Right hindlimb (tissue), 1 donor: ENCODE measurements at regions not wholly inside any gene's neighbourhood (a gene's known extent, or its start where the extent isn't known, plus 50 kb on each side); places are given as distances from the start of the nearest gene placed in this dataset.
"Not testable (repeated sequence)": the region's sequence is repeated elsewhere in the genome, so short reads cannot be mapped to it uniquely, and the experiment has no call there.

Source experiments
- DNase-seq: peaks from one replicate; pipeline ENCODE4 v3.0.0-alpha.2; 2018

DNA sequence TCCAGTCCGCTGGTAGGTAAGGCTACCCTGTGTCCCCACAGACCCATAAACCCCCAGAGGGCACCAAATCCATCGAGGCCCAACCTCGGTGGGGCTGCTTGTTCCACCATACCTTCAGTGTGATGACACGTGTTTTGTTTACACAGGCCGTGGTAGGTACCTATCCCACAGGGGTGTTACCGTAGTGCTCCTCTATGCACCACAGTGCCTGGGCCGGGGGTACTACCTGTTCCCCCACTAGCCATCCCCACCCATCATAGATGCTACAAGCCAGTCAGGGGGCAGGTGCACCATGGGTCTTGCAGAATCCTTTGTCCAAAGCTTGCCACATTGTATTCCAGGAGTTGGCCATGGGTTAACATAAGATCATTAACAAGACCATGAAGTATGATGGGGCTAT, 796.2 kb downstream of the EFNA5 start:
- DNase-seq, result no peak

- DNase-seq, result no peak
Measured at GRCh38 chr5:106873568-106873967, 797.2 kb downstream of the EFNA5 start.

DNA sequence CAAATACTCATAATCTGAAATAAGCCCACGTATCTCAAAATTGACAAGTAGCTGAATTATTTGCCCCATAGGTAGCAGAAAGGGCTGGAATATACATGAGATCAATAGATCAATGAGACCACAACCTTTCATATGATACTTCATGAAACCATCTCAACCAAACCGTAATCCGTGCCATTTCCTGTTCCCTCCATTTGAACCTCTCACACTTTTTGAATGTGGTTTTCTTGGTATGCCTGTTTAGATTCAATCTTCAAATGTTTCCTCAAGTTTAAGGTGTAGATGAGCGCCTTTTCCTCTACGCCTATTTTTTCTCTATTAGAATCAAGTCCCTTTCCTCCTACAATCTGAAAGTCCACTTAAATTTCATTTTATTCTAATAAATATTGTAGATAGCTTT, 805.5 kb downstream of the EFNA5 start:
- no peak for DNase-seq

- DNase-seq, result no peak
Measured at GRCh38 chr5:106862450-106863193, 808.1 kb downstream of the EFNA5 start.

GRCh38 chr5:106860398-106861044, 810.2 kb downstream of the EFNA5 start:
- no peak for DNase-seq

DNA sequence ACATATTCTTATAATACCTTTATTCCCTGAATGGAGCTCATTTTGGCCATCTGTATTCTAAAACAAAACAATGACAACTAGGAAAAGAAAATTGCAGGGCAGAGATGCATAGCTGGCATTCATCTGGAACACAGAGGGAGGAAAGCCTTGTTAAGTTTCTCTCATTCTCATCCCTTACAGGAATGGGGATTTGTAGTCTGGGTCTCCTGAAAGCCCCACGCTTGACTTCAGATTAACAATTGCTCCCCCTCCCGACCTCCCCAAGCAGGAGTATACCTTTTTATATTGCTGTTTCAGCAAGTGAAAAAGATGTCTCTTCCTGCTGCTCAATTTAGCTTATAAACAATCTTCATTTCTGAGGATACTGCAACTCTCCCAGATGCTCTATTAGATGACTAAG, 812.1 kb downstream of the EFNA5 start:
- DNase-seq, result no peak

DNA sequence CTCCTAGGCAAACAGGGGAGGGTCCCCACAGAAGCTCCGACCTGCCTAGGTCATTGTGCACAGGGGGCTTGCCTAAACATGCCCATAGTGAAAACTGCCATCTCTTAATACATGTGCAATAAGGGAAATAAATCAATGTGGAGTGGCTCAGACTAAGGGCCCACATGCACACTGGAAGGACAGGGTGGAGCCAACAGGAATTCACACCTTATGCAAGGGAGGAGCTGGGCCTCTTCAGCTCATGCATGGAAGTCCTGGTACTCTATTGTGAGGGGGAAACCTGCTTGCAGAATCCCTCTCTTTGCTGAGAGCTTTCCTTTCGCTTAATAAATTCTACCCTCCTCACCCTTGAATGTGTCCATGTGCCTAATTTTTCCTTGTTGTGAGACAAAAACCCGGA, 815.8 kb downstream of the EFNA5 start:
- no peak for DNase-seq

DNA sequence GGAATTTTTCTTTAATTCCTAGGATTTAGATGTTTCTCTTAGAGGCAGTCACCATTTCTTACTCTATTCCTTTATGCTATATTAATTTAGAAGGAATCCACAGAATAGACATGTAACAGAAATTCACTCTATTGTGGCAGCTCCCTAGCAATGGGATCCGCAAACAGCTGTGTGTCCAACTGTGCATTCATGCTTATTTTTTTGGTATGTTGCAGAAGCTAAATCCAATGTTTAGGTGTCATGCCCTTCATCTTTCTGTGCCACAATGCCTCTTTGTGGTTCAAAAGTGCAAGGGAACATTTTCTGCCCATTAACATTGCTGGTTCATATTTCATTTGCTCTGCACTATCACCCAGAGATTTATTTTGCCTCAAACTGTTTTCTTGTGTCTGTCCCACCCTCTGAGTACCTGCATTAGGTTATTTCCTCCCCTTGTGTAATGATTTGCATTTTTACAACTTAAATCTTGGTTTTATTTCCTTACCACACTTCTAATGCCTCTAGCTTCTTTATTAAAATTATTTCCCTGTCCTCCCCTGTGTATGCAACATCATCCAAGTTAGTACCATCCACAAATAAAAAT, 816.5 kb downstream of the EFNA5 start:
- no peak for DNase-seq

GRCh38 chr5:106853266-106853665, 817.5 kb downstream of the EFNA5 start:
- no peak for DNase-seq

DNA sequence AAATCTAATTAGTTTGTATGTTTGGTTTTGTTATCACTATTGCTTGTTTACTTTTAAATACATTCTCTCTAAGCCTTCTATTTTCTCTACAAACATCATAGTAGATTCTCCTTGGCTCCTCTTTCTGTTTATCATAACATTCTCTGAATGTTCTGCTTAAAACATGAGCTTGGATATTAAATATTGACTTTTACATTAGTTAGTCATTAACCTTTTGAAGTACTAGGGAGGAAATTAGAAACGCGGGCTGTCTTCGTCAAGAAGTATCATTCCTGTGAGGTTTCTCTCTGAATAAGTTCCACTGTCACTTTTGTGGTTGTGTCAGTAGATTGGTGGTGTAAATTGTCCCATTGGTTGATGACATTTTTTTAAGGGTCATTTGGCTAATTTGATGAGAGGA, 821.5 kb downstream of the EFNA5 start:
- DNase-seq, result no peak

GRCh38 chr5:106843812-106844416, 826.8 kb downstream of the EFNA5 start:
- DNase-seq, result no peak

GRCh38 chr5:106833517-106833916, 837.2 kb downstream of the EFNA5 start:
- no peak for DNase-seq

- DNase-seq, result no peak
Measured at GRCh38 chr5:106827061-106827460, 843.7 kb downstream of the EFNA5 start.

GRCh38 chr5:106825374-106825773, 845.4 kb downstream of the EFNA5 start:
- DNase-seq, result no peak

- DNase-seq, result no peak
Measured at GRCh38 chr5:106822851-106823250, 847.9 kb downstream of the EFNA5 start.

- DNase-seq, result no peak
Measured at GRCh38 chr5:106818552-106818951, 852.2 kb downstream of the EFNA5 start.

DNA sequence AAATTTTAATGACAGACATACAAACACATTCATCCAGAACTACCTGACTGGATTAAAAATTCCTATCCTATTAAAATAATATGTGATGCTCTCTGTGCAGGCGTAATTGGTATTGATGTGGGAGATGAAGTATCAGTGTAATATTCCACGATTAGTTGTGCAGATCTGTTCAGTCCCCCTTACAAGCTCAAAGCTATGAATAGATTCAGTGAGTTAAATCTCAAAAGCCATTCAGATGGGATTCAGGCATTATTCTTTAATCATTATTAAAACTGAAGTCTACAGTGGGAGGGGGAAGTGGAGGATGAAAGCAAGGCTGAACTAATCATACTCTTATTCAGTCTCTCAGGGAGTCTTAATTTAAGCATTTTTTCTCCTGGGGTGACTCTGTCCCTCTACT, 855.8 kb downstream of the EFNA5 start:
- no peak for DNase-seq

DNA sequence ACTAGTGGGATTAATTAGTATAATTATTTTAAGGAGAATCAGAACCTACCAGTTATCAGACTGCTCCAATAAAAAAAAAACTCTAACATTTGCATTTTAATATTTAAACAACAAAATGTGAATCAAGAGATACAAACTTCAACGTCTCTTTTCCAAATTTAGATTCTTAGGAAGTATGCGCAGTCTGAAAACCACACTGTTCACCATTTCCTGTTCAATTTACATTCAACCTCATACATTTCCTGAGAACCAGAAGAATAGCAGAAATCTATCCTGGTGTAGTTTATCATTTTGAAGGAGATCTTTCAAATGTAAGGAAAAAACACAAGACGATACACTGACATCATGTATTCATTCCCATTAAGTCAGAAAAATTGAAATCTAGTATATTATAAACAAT, 869.2 kb downstream of the EFNA5 start:
- no peak for DNase-seq

DNA sequence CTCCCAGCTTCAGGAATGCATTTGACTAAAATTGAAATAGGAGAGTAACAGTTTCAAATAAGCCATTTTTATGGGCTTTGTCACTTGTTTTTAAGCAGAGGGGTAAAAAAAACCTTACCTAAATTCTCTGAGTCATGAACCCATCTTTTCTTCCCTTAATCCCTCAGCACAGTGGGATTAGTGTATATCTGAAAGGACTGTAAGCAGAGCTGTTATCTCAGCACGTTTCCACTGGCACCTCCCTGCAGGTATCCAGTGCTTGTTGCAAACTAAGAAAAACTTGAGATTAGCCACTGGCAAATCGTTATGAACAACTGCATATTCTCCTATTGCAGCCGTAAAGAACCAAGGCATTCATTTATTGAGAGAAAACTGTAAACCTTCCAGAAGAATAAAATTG, 872.7 kb downstream of the EFNA5 start:
- DNase-seq, result no peak

DNA sequence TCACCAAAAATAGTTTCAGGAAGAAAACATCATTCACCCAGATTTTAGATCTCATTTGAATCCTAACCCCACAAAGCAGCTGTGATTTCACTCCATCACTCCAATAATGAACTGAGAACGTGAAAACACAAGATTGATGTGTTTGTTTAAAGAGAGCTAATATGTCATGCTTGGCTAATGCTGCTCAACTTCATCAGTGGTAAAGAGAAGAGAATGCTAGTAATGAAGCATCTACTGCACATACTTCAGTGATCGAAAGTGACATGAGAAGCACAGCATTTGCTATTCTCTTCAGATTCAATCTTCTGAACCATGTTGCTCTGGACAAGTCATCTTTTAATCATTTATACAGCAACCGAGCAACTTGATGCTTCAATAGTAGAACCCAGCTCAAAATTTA, 874.7 kb downstream of the EFNA5 start:
- DNase-seq, result no peak

DNA sequence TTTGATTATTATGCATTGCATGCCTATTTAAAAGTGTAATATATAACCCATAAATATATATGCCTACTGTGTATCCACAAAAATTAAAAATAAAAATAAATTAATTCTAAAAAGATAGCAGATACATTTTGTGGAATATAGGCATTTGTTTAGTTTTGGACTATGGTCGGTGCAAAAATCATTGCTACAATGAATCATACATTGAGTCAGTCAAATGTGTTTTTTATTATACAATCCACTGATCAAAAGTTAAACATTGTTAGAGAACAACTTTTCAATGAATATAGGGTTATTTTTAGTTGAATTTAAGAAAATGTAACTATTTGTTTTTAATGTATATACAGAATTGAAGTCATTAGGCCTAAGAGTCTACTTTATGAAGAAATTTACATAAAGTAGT, 885.9 kb downstream of the EFNA5 start:
- DNase-seq, result no peak

- no peak for DNase-seq
Measured at GRCh38 chr5:106780355-106780754, 890.4 kb downstream of the EFNA5 start.

- not testable (repeated sequence) for DNase-seq
Measured at GRCh38 chr5:106776515-106776914, 894.2 kb downstream of the EFNA5 start.

DNA sequence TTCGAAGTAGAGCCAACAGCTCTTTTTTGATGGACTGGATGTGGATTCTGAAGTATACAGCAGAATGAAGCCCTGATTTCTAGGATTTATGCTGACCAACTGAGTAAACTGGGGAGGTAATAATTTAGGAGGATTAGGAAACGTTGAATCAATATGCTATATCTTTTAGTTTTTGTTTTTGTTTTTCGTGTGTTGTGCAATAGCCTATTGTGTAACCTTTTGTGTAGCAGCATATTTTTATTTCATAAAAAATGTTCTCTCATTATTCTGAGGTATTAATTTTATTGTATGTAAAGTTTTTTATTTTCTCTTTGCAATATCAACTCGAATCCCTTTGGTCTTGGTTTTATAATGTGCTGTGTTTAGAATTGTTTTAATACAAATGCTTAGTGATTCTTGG, 902.3 kb downstream of the EFNA5 start:
- no peak for DNase-seq
